ENCODE measurements at regions not wholly inside any gene's neighbourhood (a gene's known extent, or its start where the extent isn't known, plus 50 kb on each side); places are given as distances from the start of the nearest gene placed in this dataset.
A peak's percentile ranks its signal among the peaks of the same experiment; 100 is the strongest.
"Not testable (repeated sequence)": the region's sequence is repeated elsewhere in the genome, so short reads cannot be mapped to it uniquely, and the experiment has no call there.

- DNase-seq (ENCODE audit: low read depth in 4 of 4, low spot score in 2 of 4), result peak in 3 of 4 donors; percentile 22 to 55 (median 48)
These were observed 155.7 kb upstream of the JADE1 start for GRCh38 chr4:128653527-128654444.

GRCh38 chr4:128649575-128650205, 159.8 kb upstream of the JADE1 start:
- DNase-seq (ENCODE audit: low read depth in 4 of 4, low spot score in 2 of 4), result no peak

GRCh38 chr4:128649161-128649560, 160.3 kb upstream of the JADE1 start:
- no peak for DNase-seq (ENCODE audit: low read depth in 4 of 4, low spot score in 2 of 4)

GRCh38 chr4:128648021-128648420, 161.5 kb upstream of the JADE1 start:
- DNase-seq (ENCODE audit: low read depth in 4 of 4, low spot score in 2 of 4), result no peak

GRCh38 chr4:128646893-128647292, 162.6 kb upstream of the JADE1 start:
- DNase-seq (ENCODE audit: low read depth in 4 of 4, low spot score in 2 of 4), result not testable (repeated sequence)

- DNase-seq (ENCODE audit: low read depth in 4 of 4, low spot score in 2 of 4), result not testable (repeated sequence)
These were observed 164.5 kb upstream of the JADE1 start for GRCh38 chr4:128644693-128645654.

GRCh38 chr4:128644107-128644506, 165.4 kb upstream of the JADE1 start:
- DNase-seq (ENCODE audit: low read depth in 4 of 4, low spot score in 2 of 4), result not testable (repeated sequence)

GRCh38 chr4:128641566-128641965, 167.9 kb upstream of the JADE1 start:
- DNase-seq (ENCODE audit: low read depth in 4 of 4, low spot score in 2 of 4), result not testable (repeated sequence)

GRCh38 chr4:128639541-128640270, 169.8 kb upstream of the JADE1 start:
- DNase-seq (ENCODE audit: low read depth in 4 of 4, low spot score in 2 of 4), result no peak

- no peak for DNase-seq (ENCODE audit: low read depth in 4 of 4, low spot score in 2 of 4)
These were observed 172.6 kb upstream of the JADE1 start for GRCh38 chr4:128636906-128637305.

- DNase-seq (ENCODE audit: low read depth in 4 of 4, low spot score in 2 of 4), result no peak
These were observed 173.4 kb upstream of the JADE1 start for GRCh38 chr4:128635955-128636560.

GRCh38 chr4:128635141-128635954, 174.2 kb upstream of the JADE1 start:
- no peak for DNase-seq (ENCODE audit: low read depth in 4 of 4, low spot score in 2 of 4)

- no peak for DNase-seq (ENCODE audit: low read depth in 4 of 4, low spot score in 2 of 4)
These were observed 176.4 kb upstream of the JADE1 start for GRCh38 chr4:128633067-128633466.

- no peak for DNase-seq (ENCODE audit: low read depth in 4 of 4, low spot score in 2 of 4)
These were observed 178.6 kb upstream of the JADE1 start for GRCh38 chr4:128630871-128631270.

- DNase-seq (ENCODE audit: low read depth in 4 of 4, low spot score in 2 of 4), result no peak
These were observed 185.8 kb upstream of the JADE1 start for GRCh38 chr4:128623508-128624215.

GRCh38 chr4:128620279-128620965, 189.1 kb upstream of the JADE1 start:
- not testable (repeated sequence) for DNase-seq (ENCODE audit: low read depth in 4 of 4, low spot score in 2 of 4)

GRCh38 chr4:128615197-128615596, 194.3 kb upstream of the JADE1 start:
- DNase-seq (ENCODE audit: low read depth in 4 of 4, low spot score in 2 of 4), result no peak

- no peak for DNase-seq (ENCODE audit: low read depth in 4 of 4, low spot score in 2 of 4)
These were observed 201.5 kb upstream of the JADE1 start for GRCh38 chr4:128608006-128608405.

Data from left renal cortex interstitium (tissue), 4 donors.